ENCODE measurements at regions not wholly inside any gene's neighbourhood (a gene's known extent, or its start where the extent isn't known, plus 50 kb on each side); places are given as distances from the start of the nearest gene placed in this dataset.

DNA sequence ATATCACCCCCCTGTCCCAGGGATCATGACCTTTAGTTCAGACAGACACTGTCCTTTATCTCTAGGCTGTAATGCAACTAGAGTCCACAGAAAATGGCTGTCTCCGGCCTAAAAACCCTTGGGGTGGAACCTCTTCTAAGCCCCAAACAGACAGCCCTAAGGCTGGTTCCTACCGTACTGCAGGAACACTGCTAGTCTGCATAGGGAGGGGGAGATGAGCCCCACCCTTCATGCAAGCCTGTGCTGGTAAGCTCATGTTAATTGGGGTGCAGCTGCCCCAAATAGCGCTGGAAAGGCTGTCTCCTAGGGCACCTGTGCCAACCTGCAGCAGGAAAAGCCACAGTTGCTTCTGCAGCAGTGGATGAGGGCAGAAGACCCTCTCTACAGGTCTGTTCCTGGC lies 252.1 kb upstream of the MDFIC2 start:
- Histone ChIP-seq H3K27ac (ENCODE audit: control insufficient read depth, insufficient read depth, low read length) (no peak overlapping the region), H3K9me1 (ENCODE audit: control insufficient read depth, extremely low read depth, insufficient read depth, low read length) (no peaks in the 10 kb centered on the region), H3K9ac (ENCODE audit: control insufficient read depth, extremely low read depth, insufficient read depth, low read length) (no peak overlapping the region), H2AFZ (ENCODE audit: control insufficient read depth, low read length) (no peak overlapping the region), H3K4me3 (ENCODE audit: control insufficient read depth in 2 of 3, extremely low read depth in 1 of 3, insufficient read depth in 2 of 3, low read depth in 1 of 3, low read length in 3 of 3) (no peak overlapping the region), H3K27me3 (ENCODE audit: control insufficient read depth, extremely low read depth, insufficient read depth, low read length) (peaks cover 4% of the 10 kb centered on the region), H3K79me2 (ENCODE audit: control insufficient read depth, insufficient read depth, low read length) (no peaks in the 10 kb centered on the region), H4K20me1 (ENCODE audit: control insufficient read depth, extremely low read depth, insufficient read depth, low read length) (no peaks in the 10 kb centered on the region), H3K36me3 (ENCODE audit: control insufficient read depth in 2 of 2, extremely low read depth in 1 of 2, insufficient read depth in 2 of 2, low read length in 2 of 2) (no peaks in the 10 kb centered on the region), H3K4me2 (ENCODE audit: control insufficient read depth, extremely low read depth, insufficient read depth, low read depth, low read length) (no peak overlapping the region), H3K4me1 (ENCODE audit: control insufficient read depth, extremely low read depth, insufficient read depth, low read length) (no peaks in the 10 kb centered on the region), H3K9me3 (ENCODE audit: control insufficient read depth, low read depth, low read length) (no peaks in the 10 kb centered on the region)
- no peak for FAIRE-seq
- dilution Hi-C loops (cut with MboI; ENCODE audit: extremely low pct_ligation_motif_present, low sequenced_read_pairs) = no loop called here
- no peak for TF ChIP-seq EZH2 (IDR thresholded peaks at IDR 0.05; ENCODE audit: low read length)
- TF ChIP-seq, protein P1, sequence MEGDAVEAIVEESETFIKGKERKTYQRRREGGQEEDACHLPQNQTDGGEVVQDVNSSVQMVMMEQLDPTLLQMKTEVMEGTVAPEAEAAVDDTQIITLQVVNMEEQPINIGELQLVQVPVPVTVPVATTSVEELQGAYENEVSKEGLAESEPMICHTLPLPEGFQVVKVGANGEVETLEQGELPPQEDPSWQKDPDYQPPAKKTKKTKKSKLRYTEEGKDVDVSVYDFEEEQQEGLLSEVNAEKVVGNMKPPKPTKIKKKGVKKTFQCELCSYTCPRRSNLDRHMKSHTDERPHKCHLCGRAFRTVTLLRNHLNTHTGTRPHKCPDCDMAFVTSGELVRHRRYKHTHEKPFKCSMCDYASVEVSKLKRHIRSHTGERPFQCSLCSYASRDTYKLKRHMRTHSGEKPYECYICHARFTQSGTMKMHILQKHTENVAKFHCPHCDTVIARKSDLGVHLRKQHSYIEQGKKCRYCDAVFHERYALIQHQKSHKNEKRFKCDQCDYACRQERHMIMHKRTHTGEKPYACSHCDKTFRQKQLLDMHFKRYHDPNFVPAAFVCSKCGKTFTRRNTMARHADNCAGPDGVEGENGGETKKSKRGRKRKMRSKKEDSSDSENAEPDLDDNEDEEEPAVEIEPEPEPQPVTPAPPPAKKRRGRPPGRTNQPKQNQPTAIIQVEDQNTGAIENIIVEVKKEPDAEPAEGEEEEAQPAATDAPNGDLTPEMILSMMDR (optimal IDR thresholded peaks at IDR 0.05 in 1 of 3, IDR thresholded peaks at IDR 0.05 in 1 of 3, conservative IDR thresholded peaks at IDR 0.05 in 1 of 3; ENCODE audit: extremely low read depth in 1 of 3, insufficient read depth in 2 of 3, low read length in 3 of 3) = no peak
- no peak for DNase-seq (ENCODE audit: low read depth, low spot score)

DNA sequence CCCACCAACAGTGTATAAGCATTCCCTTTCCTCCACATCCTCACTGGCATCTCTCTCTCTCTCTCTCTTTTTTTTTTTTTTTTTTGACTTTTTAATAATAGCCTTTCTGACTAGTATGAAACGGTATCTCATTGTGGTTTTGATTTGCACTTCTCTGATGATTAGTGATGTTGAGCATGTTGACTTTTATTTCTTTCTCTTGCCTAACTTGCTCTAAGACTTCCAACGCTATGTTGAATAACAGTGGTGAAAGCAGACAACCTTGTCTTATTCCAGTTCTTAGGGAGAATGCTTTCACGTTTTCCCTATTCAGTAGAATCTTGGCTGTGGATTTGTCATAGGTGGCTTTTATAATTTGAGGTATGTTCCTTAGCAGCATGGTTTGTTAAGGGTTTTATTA lies 249.4 kb upstream of the MDFIC2 start:
- Histone ChIP-seq H3K4me1 (ENCODE audit: control insufficient read depth, extremely low read depth, insufficient read depth, low read length) (no peaks in the 10 kb centered on the region), H3K27ac (ENCODE audit: control insufficient read depth, insufficient read depth, low read length) (no peak overlapping the region), H2AFZ (ENCODE audit: control insufficient read depth, low read length) (no peak overlapping the region), H3K4me2 (ENCODE audit: control insufficient read depth, extremely low read depth, insufficient read depth, low read depth, low read length) (no peak overlapping the region), H3K9me1 (ENCODE audit: control insufficient read depth, extremely low read depth, insufficient read depth, low read length) (no peaks in the 10 kb centered on the region), H3K9ac (ENCODE audit: control insufficient read depth, extremely low read depth, insufficient read depth, low read length) (no peak overlapping the region), H3K27me3 (ENCODE audit: control insufficient read depth, extremely low read depth, insufficient read depth, low read length) (peaks cover 4% of the 10 kb centered on the region), H3K36me3 (ENCODE audit: control insufficient read depth in 2 of 2, extremely low read depth in 1 of 2, insufficient read depth in 2 of 2, low read length in 2 of 2) (no peaks in the 10 kb centered on the region), H4K20me1 (ENCODE audit: control insufficient read depth, extremely low read depth, insufficient read depth, low read length) (no peaks in the 10 kb centered on the region), H3K4me3 (ENCODE audit: control insufficient read depth in 2 of 3, extremely low read depth in 1 of 3, insufficient read depth in 2 of 3, low read depth in 1 of 3, low read length in 3 of 3) (no peak overlapping the region), H3K79me2 (ENCODE audit: control insufficient read depth, insufficient read depth, low read length) (no peaks in the 10 kb centered on the region), H3K9me3 (ENCODE audit: control insufficient read depth, low read depth, low read length) (no peaks in the 10 kb centered on the region)
- dilution Hi-C loops (cut with MboI; ENCODE audit: extremely low pct_ligation_motif_present, low sequenced_read_pairs) = no loop called here
- TF ChIP-seq, protein P1 (optimal IDR thresholded peaks at IDR 0.05 in 1 of 3, IDR thresholded peaks at IDR 0.05 in 1 of 3, conservative IDR thresholded peaks at IDR 0.05 in 1 of 3; ENCODE audit: extremely low read depth in 1 of 3, insufficient read depth in 2 of 3, low read length in 3 of 3) = no peak
- TF ChIP-seq EZH2 (IDR thresholded peaks at IDR 0.05; ENCODE audit: low read length) = no peak
- FAIRE-seq = no peak
- no peak for DNase-seq (ENCODE audit: low read depth, low spot score)
